ENCODE measurements at regions not wholly inside any gene's neighbourhood (a gene's known extent, or its start where the extent isn't known, plus 50 kb on each side); places are given as distances from the start of the nearest gene placed in this dataset.

GRCh38 chr7:41147606-41148485 lies 555.0 kb downstream of the INHBA start:
- TF ChIP-seq TAF1 (IDR thresholded peaks at IDR 0.05; ENCODE audit: borderline replicate concordance, low read depth, low read length), result no peak
- no peak for TF ChIP-seq POLR2A (IDR thresholded peaks at IDR 0.05; ENCODE audit: low read depth, low read length)
